GM12878 (cell line): ENCODE measurements at regions not wholly inside any gene's neighbourhood (a gene's known extent, or its start where the extent isn't known, plus 50 kb on each side); places are given as distances from the start of the nearest gene placed in this dataset.

Experiments
- BHLHE40 ChIP-seq, 2 experiments: fragments of 450-650 bp in 1 of 2; IDR thresholded peaks; 2 replicates each; pipeline ENCODE4 v1.6.1; 2011 to 2017; ENCODE audit warnings: low read depth in 2 of 2, borderline replicate concordance in 1 of 2, improper control_type of control experiment in 1 of 2, low read length in 1 of 2, mild to moderate bottlenecking in 1 of 2
- CBFB ChIP-seq: IDR thresholded peaks from 2 replicates; pipeline ENCODE4 v1.6.1; 2016; ENCODE audit warnings: antibody characterized with exemption, low read depth
- CEBPB ChIP-seq, 2 experiments: fragments of 150-350 bp in 1 of 2; IDR thresholded peaks; 2 replicates each; pipeline ENCODE4 v1.6.1; 2012 to 2014; ENCODE audit warnings: low read depth in 2 of 2, low read length in 2 of 2, borderline replicate concordance in 1 of 2, inconsistent platforms in 1 of 2
- ETV6 ChIP-seq, 2 experiments: fragments of 450-650 bp in 1 of 2; IDR thresholded peaks in 1 of 2; conservative IDR thresholded peaks in 1 of 2; 2 replicates each; pipeline ENCODE4 v1.6.1; 2014; ENCODE audit warnings: antibody characterized with exemption in 1 of 2, borderline replicate concordance in 1 of 2, low read depth in 1 of 2, mild to moderate bottlenecking in 1 of 2, moderate library complexity in 1 of 2
- HDAC2 ChIP-seq: fragments of 200-600 bp; sonication (generic); IDR thresholded peaks from 2 replicates; pipeline ENCODE4 v1.6.1; 2017
- IRF4 ChIP-seq: IDR thresholded peaks from 2 replicates; pipeline ENCODE4 v1.6.1; 2011; ENCODE audit warnings: low read depth, low read length
- MEF2A ChIP-seq: IDR thresholded peaks from 2 replicates; pipeline ENCODE4 v1.6.1; 2011; ENCODE audit warnings: low read depth, mild to moderate bottlenecking, low read length, moderate library complexity; ENCODE audit not compliant: insufficient read depth
- MEF2B ChIP-seq: fragments of 450-650 bp; IDR thresholded peaks from 2 replicates; pipeline ENCODE4 v1.6.1; 2018; ENCODE audit warnings: mild to moderate bottlenecking, moderate library complexity; ENCODE audit not compliant: partially characterized antibody, poor library complexity, severe bottlenecking
- NR2C1 ChIP-seq: fragments of 450-650 bp; IDR thresholded peaks from 2 replicates; pipeline ENCODE4 v1.6.1; 2017; ENCODE audit warnings: antibody characterized with exemption, mild to moderate bottlenecking, moderate library complexity
- PAX8 ChIP-seq: fragments of 450-650 bp; IDR thresholded peaks from 2 replicates; pipeline ENCODE4 v1.6.1; 2017; ENCODE audit warnings: mild to moderate bottlenecking, moderate library complexity
- RAD51 ChIP-seq: fragments of 450-650 bp; IDR thresholded peaks from 2 replicates; pipeline ENCODE4 v1.6.1; 2016; ENCODE audit warnings: moderate library complexity, mild to moderate bottlenecking, inconsistent platforms
- RUNX3 ChIP-seq: IDR thresholded peaks from 2 replicates; pipeline ENCODE4 v1.6.1; 2012; ENCODE audit warnings: low read length, inconsistent platforms
- SP1 ChIP-seq: IDR thresholded peaks from one replicate; pipeline ENCODE4 v1.6.1; 2011; ENCODE audit warnings: low read depth, low read length
- TAF1 ChIP-seq: IDR thresholded peaks from 2 replicates; pipeline ENCODE4 v1.6.1; 2011; ENCODE audit warnings: mild to moderate bottlenecking, low read depth, low read length, borderline replicate concordance
- ZNF384 ChIP-seq: IDR thresholded peaks from 2 replicates; pipeline ENCODE4 v1.6.1; 2012; ENCODE audit warnings: low read depth, mild to moderate bottlenecking, low read length, improper control_type of control experiment, borderline replicate concordance
- TF ChIP-seq, protein P1 (sequence below): IDR thresholded peaks from 2 replicates; pipeline ENCODE4 v1.6.1; 2012; ENCODE audit warnings: low read depth, low read length, improper control_type of control experiment
- TF ChIP-seq, protein P2 (sequence below): IDR thresholded peaks from 2 replicates; pipeline ENCODE4 v1.6.1; 2011; ENCODE audit warnings: low read depth, low read length, improper control_type of control experiment, borderline replicate concordance
- TF ChIP-seq, protein P3 (sequence below): IDR thresholded peaks from 2 replicates; pipeline ENCODE4 v1.6.1; 2011; ENCODE audit warnings: borderline replicate concordance, low read depth, mild to moderate bottlenecking, moderate library complexity, low read length; ENCODE audit not compliant: insufficient read depth, poor library complexity, severe bottlenecking

DNA sequence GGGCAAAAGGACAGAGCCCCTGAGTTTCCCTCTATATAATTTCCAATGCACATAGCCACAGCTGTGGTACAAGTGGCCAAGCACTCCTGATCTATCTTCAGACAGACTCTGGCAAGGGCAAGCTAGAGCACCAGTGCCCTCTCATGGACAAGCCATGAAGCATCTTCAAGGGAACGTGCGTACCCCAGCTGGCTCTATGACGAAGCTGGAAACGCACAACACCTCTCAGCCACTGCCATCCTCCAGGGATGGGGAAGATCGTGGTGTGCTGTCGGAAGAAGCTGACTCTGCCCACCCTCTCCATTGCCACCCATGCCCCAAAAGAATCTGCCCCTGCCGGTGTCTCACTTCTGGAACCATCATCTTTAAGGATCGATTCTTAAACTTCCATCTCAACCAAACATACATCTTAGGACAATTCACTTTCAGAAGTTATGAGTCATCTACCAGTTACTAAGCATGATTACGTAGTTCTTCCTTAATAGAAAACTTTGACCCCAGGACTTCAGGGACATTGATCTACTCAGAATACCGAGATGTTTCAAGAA, 482.9 kb downstream of the AGTPBP1 start (continued):
- TF ChIP-seq, protein P1, sequence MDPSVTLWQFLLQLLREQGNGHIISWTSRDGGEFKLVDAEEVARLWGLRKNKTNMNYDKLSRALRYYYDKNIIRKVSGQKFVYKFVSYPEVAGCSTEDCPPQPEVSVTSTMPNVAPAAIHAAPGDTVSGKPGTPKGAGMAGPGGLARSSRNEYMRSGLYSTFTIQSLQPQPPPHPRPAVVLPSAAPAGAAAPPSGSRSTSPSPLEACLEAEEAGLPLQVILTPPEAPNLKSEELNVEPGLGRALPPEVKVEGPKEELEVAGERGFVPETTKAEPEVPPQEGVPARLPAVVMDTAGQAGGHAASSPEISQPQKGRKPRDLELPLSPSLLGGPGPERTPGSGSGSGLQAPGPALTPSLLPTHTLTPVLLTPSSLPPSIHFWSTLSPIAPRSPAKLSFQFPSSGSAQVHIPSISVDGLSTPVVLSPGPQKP: no peak
- no peak for TF ChIP-seq ZNF384
- TF ChIP-seq MEF2A: no peak
- TF ChIP-seq ETV6 (conservative IDR thresholded peaks at IDR 0.05 in 1 of 2, IDR thresholded peaks at IDR 0.05 in 1 of 2; ENCODE audit: borderline replicate concordance in 1 of 2, low read depth in 1 of 2): no peak
- peak; percentile 31 to 67; a peak in 2 of 4 replicates for TF ChIP-seq BHLHE40 (IDR thresholded peaks at IDR 0.05; ENCODE audit: borderline replicate concordance in 1 of 2, low read depth in 2 of 2, low read length in 1 of 2)
- TF ChIP-seq MEF2B: no peak
- TF ChIP-seq PAX8: no peak
- TF ChIP-seq, protein P2, sequence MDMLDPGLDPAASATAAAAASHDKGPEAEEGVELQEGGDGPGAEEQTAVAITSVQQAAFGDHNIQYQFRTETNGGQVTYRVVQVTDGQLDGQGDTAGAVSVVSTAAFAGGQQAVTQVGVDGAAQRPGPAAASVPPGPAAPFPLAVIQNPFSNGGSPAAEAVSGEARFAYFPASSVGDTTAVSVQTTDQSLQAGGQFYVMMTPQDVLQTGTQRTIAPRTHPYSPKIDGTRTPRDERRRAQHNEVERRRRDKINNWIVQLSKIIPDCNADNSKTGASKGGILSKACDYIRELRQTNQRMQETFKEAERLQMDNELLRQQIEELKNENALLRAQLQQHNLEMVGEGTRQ: no peak
- TF ChIP-seq CBFB: no peak
- TF ChIP-seq SP1: no peak
- TF ChIP-seq IRF4: no peak
- TF ChIP-seq, protein P3, sequence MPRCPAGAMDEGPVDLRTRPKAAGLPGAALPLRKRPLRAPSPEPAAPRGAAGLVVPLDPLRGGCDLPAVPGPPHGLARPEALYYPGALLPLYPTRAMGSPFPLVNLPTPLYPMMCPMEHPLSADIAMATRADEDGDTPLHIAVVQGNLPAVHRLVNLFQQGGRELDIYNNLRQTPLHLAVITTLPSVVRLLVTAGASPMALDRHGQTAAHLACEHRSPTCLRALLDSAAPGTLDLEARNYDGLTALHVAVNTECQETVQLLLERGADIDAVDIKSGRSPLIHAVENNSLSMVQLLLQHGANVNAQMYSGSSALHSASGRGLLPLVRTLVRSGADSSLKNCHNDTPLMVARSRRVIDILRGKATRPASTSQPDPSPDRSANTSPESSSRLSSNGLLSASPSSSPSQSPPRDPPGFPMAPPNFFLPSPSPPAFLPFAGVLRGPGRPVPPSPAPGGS: no peak
- no peak for TF ChIP-seq NR2C1
- TF ChIP-seq TAF1: no peak
- no peak for TF ChIP-seq RAD51
- no peak for TF ChIP-seq HDAC2
- no peak for TF ChIP-seq CEBPB (IDR thresholded peaks at IDR 0.05; ENCODE audit: borderline replicate concordance in 1 of 2, low read depth in 2 of 2, low read length in 2 of 2)
- TF ChIP-seq RUNX3: no peak
